Activated T-cell treated with anti-CD3 and anti-CD28 coated beads for 1 hour (primary cell): ENCODE measurements at regions not wholly inside any gene's neighbourhood (a gene's known extent, or its start where the extent isn't known, plus 50 kb on each side); places are given as distances from the start of the nearest gene placed in this dataset.

Source experiments
- DNase-seq: peaks from one replicate; pipeline ENCODE4 v3.0.0-alpha.2; 2020; ENCODE audit warnings: low read depth

- no peak for DNase-seq
Measured at GRCh38 chr1:58971629-58972140, 187.8 kb upstream of the JUN start.

GRCh38 chr1:58975888-58976287 is 192.0 kb upstream of the JUN start:
- DNase-seq: no peak

GRCh38 chr1:58976294-58976693 is 192.4 kb upstream of the JUN start:
- no peak for DNase-seq

GRCh38 chr1:58977598-58977997 is 193.8 kb upstream of the JUN start:
- no peak for DNase-seq

- no peak for DNase-seq
Measured at GRCh38 chr1:58978096-58978495, 194.2 kb upstream of the JUN start.

GRCh38 chr1:58979086-58979485 is 195.2 kb upstream of the JUN start:
- no peak for DNase-seq

GRCh38 chr1:58979677-58980076 is 195.8 kb upstream of the JUN start:
- no peak for DNase-seq

GRCh38 chr1:58981392-58981791 is 197.5 kb upstream of the JUN start:
- DNase-seq: no peak

GRCh38 chr1:58982259-58982998 is 198.6 kb upstream of the JUN start:
- DNase-seq: no peak

- no peak for DNase-seq
Measured at GRCh38 chr1:58983162-58983561, 199.3 kb upstream of the JUN start.

GRCh38 chr1:58983633-58984245 is 199.9 kb upstream of the JUN start:
- no peak for DNase-seq

GRCh38 chr1:58986996-58987767 is 203.3 kb upstream of the JUN start:
- DNase-seq: no peak

- DNase-seq: no peak
Measured at GRCh38 chr1:58988752-58989151, 204.9 kb upstream of the JUN start.

GRCh38 chr1:58989845-58990244 is 206.0 kb upstream of the JUN start:
- no peak for DNase-seq

GRCh38 chr1:58991305-58991704 is 207.5 kb upstream of the JUN start:
- no peak for DNase-seq

GRCh38 chr1:58992643-58993042 is 208.8 kb upstream of the JUN start:
- no peak for DNase-seq

GRCh38 chr1:58993403-58993802 is 209.6 kb upstream of the JUN start:
- no peak for DNase-seq

GRCh38 chr1:58994664-58995063 is 210.8 kb upstream of the JUN start:
- DNase-seq: no peak

GRCh38 chr1:58996341-58997059 is 212.7 kb upstream of the JUN start:
- no peak for DNase-seq

GRCh38 chr1:58997060-58997411 is 213.2 kb upstream of the JUN start:
- DNase-seq: no peak

GRCh38 chr1:58997637-58998036 is 213.8 kb upstream of the JUN start:
- DNase-seq: no peak

- no peak for DNase-seq
Measured at GRCh38 chr1:58999676-59000075, 215.8 kb upstream of the JUN start.
